Esophagus squamous epithelium (tissue), 4 donors: ENCODE measurements at regions not wholly inside any gene's neighbourhood (a gene's known extent, or its start where the extent isn't known, plus 50 kb on each side); places are given as distances from the start of the nearest gene placed in this dataset.

ENCODE experiments used
- CTCF ChIP-seq, 6 experiments: fragments of 450-650 bp in 4 of 6; fragments of 200-600 bp in 2 of 6; sonication (generic) in 2 of 6; IDR thresholded peaks; one replicate each; pipeline ENCODE4 v1.5.1; 2016 to 2019; ENCODE audit warnings: antibody characterized with exemption in 6 of 6, mild to moderate bottlenecking in 4 of 6, moderate library complexity in 4 of 6
- POLR2A ChIP-seq, 4 donors: fragments of 450-650 bp; IDR thresholded peaks; one replicate each; pipeline ENCODE4 v1.6.1; 2017; ENCODE audit warnings: antibody characterized with exemption in 4 of 4, mild to moderate bottlenecking in 4 of 4, moderate library complexity in 3 of 4

DNA sequence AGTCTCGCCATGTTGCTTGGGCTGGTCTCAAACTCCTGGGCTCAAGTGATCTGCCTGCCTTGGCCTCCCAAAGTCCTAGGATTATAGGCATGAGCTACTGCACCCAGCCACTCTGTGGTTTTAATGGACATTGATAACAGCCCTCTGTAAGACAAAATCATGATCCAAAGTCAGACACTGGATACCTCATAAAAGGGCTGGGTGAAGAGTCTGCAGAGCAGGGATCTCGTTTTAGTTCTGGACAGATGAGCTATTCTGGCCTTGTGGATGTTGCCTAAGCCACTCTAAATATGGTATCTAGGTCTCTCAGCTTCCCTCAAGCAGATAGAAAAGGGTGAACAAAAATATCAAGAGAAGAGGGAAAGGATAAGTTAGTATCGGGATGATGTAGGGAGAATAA lies 133.4 kb upstream of the OSMR start:
- TF ChIP-seq POLR2A (IDR thresholded peaks at IDR 0.05): no peak
- TF ChIP-seq CTCF (IDR thresholded peaks at IDR 0.05): no peak
